Effector memory CD4-positive, alpha-beta T cell (primary cell): ENCODE measurements at regions not wholly inside any gene's neighbourhood (a gene's known extent, or its start where the extent isn't known, plus 50 kb on each side); places are given as distances from the start of the nearest gene placed in this dataset.
"Not testable (repeated sequence)": the region's sequence is repeated elsewhere in the genome, so short reads cannot be mapped to it uniquely, and the experiment has no call there.

Experiments used
- DNase-seq, 3 donors: peaks; one replicate each; pipeline ENCODE4 v3.0.0-alpha.2; 2020
- H3K27ac ChIP-seq: 2 replicates; pipeline ENCODE4 v1.7.0; 2013; ENCODE audit warnings: mild to moderate bottlenecking, low read length, moderate library complexity; ENCODE audit not compliant: insufficient read depth, poor library complexity, severe bottlenecking
- H3K27me3 ChIP-seq: replicated peaks from 2 replicates; pipeline ENCODE4 v1.7.0; 2013; ENCODE audit warnings: mild to moderate bottlenecking, low read length; ENCODE audit not compliant: insufficient read depth, control insufficient read depth, poor library complexity, severe bottlenecking
- H3K36me3 ChIP-seq: 2 replicates; pipeline ENCODE4 v1.7.0; 2013; ENCODE audit warnings: mild to moderate bottlenecking, low read length, moderate library complexity; ENCODE audit not compliant: control insufficient read depth, insufficient read depth
- H3K4me1 ChIP-seq: 2 replicates; pipeline ENCODE4 v1.7.0; 2013; ENCODE audit warnings: low read length, mild to moderate bottlenecking; ENCODE audit not compliant: control insufficient read depth, insufficient read depth, poor library complexity, severe bottlenecking
- H3K4me3 ChIP-seq: 2 replicates; pipeline ENCODE4 v1.7.0; 2013; ENCODE audit warnings: low read length, low read depth, mild to moderate bottlenecking; ENCODE audit not compliant: insufficient read depth, poor library complexity, severe bottlenecking
- H3K9me3 ChIP-seq: 2 replicates; pipeline ENCODE4 v1.7.0; 2013; ENCODE audit warnings: mild to moderate bottlenecking, low read length, moderate library complexity; ENCODE audit not compliant: control insufficient read depth

- H3K36me3 ChIP-seq: no peaks in the 10 kb centered on the region
- no peaks in the 10 kb centered on the region for H3K9me3 ChIP-seq
- H3K27ac ChIP-seq: no peak overlapping the region
- no peaks in the 10 kb centered on the region for H3K27me3 ChIP-seq
- no peak for DNase-seq
- no peak overlapping the region for H3K4me3 ChIP-seq
- H3K4me1 ChIP-seq: no peaks in the 10 kb centered on the region
These were observed 134.6 kb upstream of the PZP start for GRCh38 chr12:9342614-9343353.

- H3K27ac ChIP-seq: no peak overlapping the region
- DNase-seq: no peak
- no peaks in the 10 kb centered on the region for H3K4me1 ChIP-seq
- H3K9me3 ChIP-seq: no peaks in the 10 kb centered on the region
- no peaks in the 10 kb centered on the region for H3K27me3 ChIP-seq
- H3K36me3 ChIP-seq: no peaks in the 10 kb centered on the region
- H3K4me3 ChIP-seq: no peak overlapping the region
These were observed 133.0 kb upstream of the PZP start for GRCh38 chr12:9341260-9341585.

GRCh38 chr12:9340422-9341259 is 132.4 kb upstream of the PZP start:
- no peaks in the 10 kb centered on the region for H3K4me1 ChIP-seq
- H3K4me3 ChIP-seq: no peak overlapping the region
- H3K27ac ChIP-seq: no peak overlapping the region
- H3K9me3 ChIP-seq: no peaks in the 10 kb centered on the region
- H3K36me3 ChIP-seq: no peaks in the 10 kb centered on the region
- DNase-seq: no peak
- H3K27me3 ChIP-seq: no peaks in the 10 kb centered on the region

DNA sequence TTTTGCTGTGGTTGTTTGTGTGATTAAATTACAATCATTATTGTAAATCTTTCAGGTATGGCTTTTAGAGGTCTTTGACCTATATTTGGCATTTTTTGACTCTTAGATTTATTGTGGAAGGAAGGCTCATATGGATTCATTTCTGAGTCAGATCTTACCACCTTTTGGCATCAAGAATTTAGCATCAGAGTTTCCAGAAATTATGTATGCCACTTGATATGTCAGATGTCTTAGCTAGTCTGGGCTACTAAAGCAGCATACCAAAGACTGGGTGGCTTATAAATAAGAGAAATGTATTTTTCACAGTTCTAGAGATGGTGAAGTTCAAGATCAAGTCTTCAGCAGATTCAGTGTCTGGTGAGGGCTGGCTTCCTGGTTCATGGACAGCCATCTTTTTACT is 129.5 kb upstream of the PZP start:
- Histone ChIP-seq H3K9me3 (no peaks in the 10 kb centered on the region), H3K27ac (no peak overlapping the region), H3K27me3 (no peaks in the 10 kb centered on the region), H3K36me3 (no peaks in the 10 kb centered on the region), H3K4me1 (no peaks in the 10 kb centered on the region), H3K4me3 (no peak overlapping the region)
- no peak for DNase-seq

GRCh38 chr12:9336375-9337011 is 128.3 kb upstream of the PZP start:
- not testable (repeated sequence) for H3K27ac ChIP-seq, DNase-seq, H3K4me3 ChIP-seq, H3K27me3 ChIP-seq, H3K9me3 ChIP-seq, H3K4me1 ChIP-seq, H3K36me3 ChIP-seq

DNA sequence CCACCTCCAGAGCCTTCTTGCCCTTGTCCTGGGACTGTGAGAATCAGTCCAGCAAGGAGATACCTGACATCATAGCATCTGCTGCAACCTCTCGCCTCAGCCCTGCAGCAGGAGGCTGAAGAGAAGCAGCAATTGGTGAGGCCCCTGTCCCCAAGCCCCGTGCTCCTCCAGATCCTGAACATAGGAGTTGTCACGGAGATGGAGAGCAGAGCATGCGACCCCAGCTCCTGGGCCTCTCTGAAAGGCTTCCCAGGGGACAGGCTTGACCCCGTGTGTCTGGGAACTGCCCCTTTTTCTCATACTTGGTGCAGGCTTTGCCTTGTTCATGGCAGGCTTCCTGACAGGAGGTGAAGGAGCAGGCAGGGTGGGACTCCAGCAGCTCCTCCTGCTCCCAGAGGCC is 127.7 kb upstream of the PZP start:
- H3K27ac ChIP-seq: no peak overlapping the region
- DNase-seq: no peak
- H3K9me3 ChIP-seq: no peaks in the 10 kb centered on the region
- H3K27me3 ChIP-seq: no peaks in the 10 kb centered on the region
- H3K36me3 ChIP-seq: no peaks in the 10 kb centered on the region
- H3K4me3 ChIP-seq: no peak overlapping the region
- H3K4me1 ChIP-seq: peaks cover 3% of the 10 kb centered on the region

- Histone ChIP-seq H3K27me3 (no peaks in the 10 kb centered on the region), H3K9me3 (no peaks in the 10 kb centered on the region), H3K36me3 (no peaks in the 10 kb centered on the region), H3K4me1 (peaks cover 3% of the 10 kb centered on the region), H3K27ac (no peak overlapping the region), H3K4me3 (no peak overlapping the region)
- DNase-seq: no peak
These were observed 126.8 kb upstream of the PZP start for GRCh38 chr12:9334964-9335363.

DNA sequence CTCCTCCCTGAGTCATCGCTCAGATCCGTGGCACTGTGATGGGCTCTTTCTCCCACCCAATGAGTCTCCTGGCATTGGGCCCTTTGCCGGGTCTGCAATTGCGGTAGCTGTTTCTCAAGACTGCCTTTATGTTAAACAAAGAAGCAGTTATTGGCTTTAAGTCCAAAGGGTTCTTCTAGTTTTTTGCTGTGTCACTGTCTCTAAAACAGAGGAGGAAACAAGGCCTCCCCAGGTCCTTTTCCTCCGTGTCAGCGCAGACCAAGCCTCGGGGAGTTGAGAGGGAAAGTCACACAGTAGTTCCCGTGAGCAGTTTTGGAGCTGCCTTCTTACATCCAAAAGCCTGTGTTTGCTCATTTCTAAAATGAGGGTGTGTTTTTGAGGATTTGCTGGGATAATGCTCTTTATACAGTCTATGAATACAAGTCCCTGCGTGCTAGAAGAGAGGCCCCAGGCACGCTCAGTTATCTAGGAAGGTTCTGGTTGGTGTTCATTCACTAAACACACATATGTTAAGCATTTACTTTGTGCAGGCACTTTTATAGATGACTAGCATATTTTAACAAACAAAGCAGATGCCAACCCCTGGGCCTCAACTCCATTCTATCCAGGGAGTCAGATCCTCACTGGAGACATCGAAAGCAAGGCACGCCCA is 126.0 kb upstream of the PZP start:
- Histone ChIP-seq H3K9me3 (no peaks in the 10 kb centered on the region), H3K27me3 (no peaks in the 10 kb centered on the region), H3K27ac (no peak overlapping the region), H3K36me3 (no peaks in the 10 kb centered on the region), H3K4me1 (peaks cover 3% of the 10 kb centered on the region), H3K4me3 (no peak overlapping the region)
- DNase-seq: no peak

DNA sequence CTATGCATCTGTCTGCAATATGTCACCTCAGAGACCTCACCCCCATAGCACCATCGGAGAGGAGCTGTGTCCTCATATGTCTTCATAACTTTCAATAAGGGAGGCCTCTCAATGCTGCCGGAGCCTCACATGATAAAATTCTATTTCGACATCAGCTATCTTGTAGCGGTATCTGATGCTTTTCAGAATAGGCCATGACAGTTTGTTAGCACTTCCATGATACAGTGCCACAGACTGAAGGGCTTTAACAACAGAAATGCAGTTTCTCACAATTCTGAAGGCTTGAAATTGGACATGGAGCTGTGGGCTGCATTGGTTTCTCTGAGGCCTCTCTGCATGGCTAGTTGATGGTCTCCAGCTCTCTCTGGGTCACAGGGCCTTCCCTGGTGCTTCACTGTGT is 125.0 kb upstream of the PZP start:
- H3K27ac ChIP-seq: no peak overlapping the region
- H3K36me3 ChIP-seq: no peaks in the 10 kb centered on the region
- no peak overlapping the region for H3K4me3 ChIP-seq
- H3K4me1 ChIP-seq: peaks cover 3% of the 10 kb centered on the region
- DNase-seq: no peak
- H3K9me3 ChIP-seq: no peaks in the 10 kb centered on the region
- H3K27me3 ChIP-seq: no peaks in the 10 kb centered on the region

- H3K36me3 ChIP-seq: no peaks in the 10 kb centered on the region
- DNase-seq: no peak
- peaks cover 3% of the 10 kb centered on the region for H3K4me1 ChIP-seq
These were observed 124.4 kb upstream of the PZP start for GRCh38 chr12:9332564-9332963.

More at GRCh38 chr12:9332564-9332963, 124.4 kb upstream of the PZP start:
- no peak overlapping the region for H3K27ac ChIP-seq
- no peaks in the 10 kb centered on the region for H3K9me3 ChIP-seq
- H3K4me3 ChIP-seq: no peak overlapping the region
- no peaks in the 10 kb centered on the region for H3K27me3 ChIP-seq
